ENCODE measurements at regions not wholly inside any gene's neighbourhood (a gene's known extent, or its start where the extent isn't known, plus 50 kb on each side); places are given as distances from the start of the nearest gene placed in this dataset.

DNA sequence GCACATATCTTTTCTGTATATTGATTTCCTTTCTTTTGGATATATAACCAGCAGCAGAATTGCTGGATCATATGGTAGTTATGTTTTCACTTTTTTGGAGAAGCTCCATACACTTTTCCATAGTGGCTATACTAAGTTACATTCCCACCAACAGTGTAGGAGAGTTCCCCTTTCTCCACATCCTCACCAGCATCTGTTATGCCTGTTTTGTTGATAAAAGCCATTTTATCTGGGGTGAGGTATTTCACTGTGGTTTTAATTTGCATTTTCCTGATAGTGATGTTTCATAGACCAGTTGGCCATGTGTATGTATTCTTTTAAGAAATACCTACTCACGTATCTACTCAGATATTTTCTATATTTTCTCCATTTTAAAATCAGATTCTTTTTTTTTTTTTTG lies 419.3 kb upstream of the FAT3 start:
- peaks cover 0 to under 1% of the 10 kb centered on the region in 2 donors for H3K4me1 ChIP-seq (ENCODE audit: control insufficient read depth in 2 of 2, insufficient read depth in 2 of 2, low read length in 1 of 2)
- no peaks in the 10 kb centered on the region for H3K27me3 ChIP-seq (ENCODE audit: control insufficient read depth in 1 of 2, insufficient read depth in 2 of 2, low read length in 2 of 2)
- H3K9me3 ChIP-seq (ENCODE audit: control insufficient read depth in 2 of 2, insufficient read depth in 1 of 2, low read depth in 1 of 2, low read length in 1 of 2): peaks cover 0 to under 1% of the 10 kb centered on the region in 2 donors
- 89 to 91% methylated on average over 1 of the region's 1 CpG for WGBS, 2 donors
- H3K27ac ChIP-seq (ENCODE audit: low read depth in 2 of 2, low read length in 1 of 2): no peak overlapping the region
- no peak overlapping the region for H3K4me3 ChIP-seq (ENCODE audit: low read depth in 1 of 2, low read length in 2 of 2)
- no peaks in the 10 kb centered on the region for H3K36me3 ChIP-seq (ENCODE audit: control insufficient read depth in 2 of 2, insufficient read depth in 2 of 2, low read length in 1 of 2)

GRCh38 chr11:91804042-91804441 lies 420.6 kb upstream of the FAT3 start:
- Histone ChIP-seq H3K36me3 (ENCODE audit: control insufficient read depth in 2 of 2, insufficient read depth in 2 of 2, low read length in 1 of 2) (no peaks in the 10 kb centered on the region), H3K9me3 (ENCODE audit: control insufficient read depth in 2 of 2, insufficient read depth in 1 of 2, low read depth in 1 of 2, low read length in 1 of 2) (peaks cover 0 to 4% of the 10 kb centered on the region in 2 donors), H3K4me3 (ENCODE audit: low read depth in 1 of 2, low read length in 2 of 2) (no peak overlapping the region), H3K27me3 (ENCODE audit: control insufficient read depth in 1 of 2, insufficient read depth in 2 of 2, low read length in 2 of 2) (no peaks in the 10 kb centered on the region), H3K4me1 (ENCODE audit: control insufficient read depth in 2 of 2, insufficient read depth in 2 of 2, low read length in 1 of 2) (peaks cover 0 to 4% of the 10 kb centered on the region in 2 donors), H3K27ac (ENCODE audit: low read depth in 2 of 2, low read length in 1 of 2) (no peak overlapping the region)
- WGBS, 2 donors: 47 to 72% methylated on average over 1 of the region's 1 CpG

- 65 to 73% methylated on average over 6 of the region's 6 CpGs for WGBS, 2 donors
- H3K9me3 ChIP-seq (ENCODE audit: control insufficient read depth in 2 of 2, insufficient read depth in 1 of 2, low read depth in 1 of 2, low read length in 1 of 2): peaks cover 0 to 4% of the 10 kb centered on the region in 2 donors
- H3K4me1 ChIP-seq (ENCODE audit: control insufficient read depth in 2 of 2, insufficient read depth in 2 of 2, low read length in 1 of 2): peaks cover 0 to 4% of the 10 kb centered on the region in 2 donors
- H3K36me3 ChIP-seq (ENCODE audit: control insufficient read depth in 2 of 2, insufficient read depth in 2 of 2, low read length in 1 of 2): no peaks in the 10 kb centered on the region
- no peak overlapping the region for H3K4me3 ChIP-seq (ENCODE audit: low read depth in 1 of 2, low read length in 2 of 2)
- H3K27me3 ChIP-seq (ENCODE audit: control insufficient read depth in 1 of 2, insufficient read depth in 2 of 2, low read length in 2 of 2): no peaks in the 10 kb centered on the region
- H3K27ac ChIP-seq (ENCODE audit: low read depth in 2 of 2, low read length in 1 of 2): no peak overlapping the region
Observed at GRCh38 chr11:91802475-91802874, 422.1 kb upstream of the FAT3 start.

DNA sequence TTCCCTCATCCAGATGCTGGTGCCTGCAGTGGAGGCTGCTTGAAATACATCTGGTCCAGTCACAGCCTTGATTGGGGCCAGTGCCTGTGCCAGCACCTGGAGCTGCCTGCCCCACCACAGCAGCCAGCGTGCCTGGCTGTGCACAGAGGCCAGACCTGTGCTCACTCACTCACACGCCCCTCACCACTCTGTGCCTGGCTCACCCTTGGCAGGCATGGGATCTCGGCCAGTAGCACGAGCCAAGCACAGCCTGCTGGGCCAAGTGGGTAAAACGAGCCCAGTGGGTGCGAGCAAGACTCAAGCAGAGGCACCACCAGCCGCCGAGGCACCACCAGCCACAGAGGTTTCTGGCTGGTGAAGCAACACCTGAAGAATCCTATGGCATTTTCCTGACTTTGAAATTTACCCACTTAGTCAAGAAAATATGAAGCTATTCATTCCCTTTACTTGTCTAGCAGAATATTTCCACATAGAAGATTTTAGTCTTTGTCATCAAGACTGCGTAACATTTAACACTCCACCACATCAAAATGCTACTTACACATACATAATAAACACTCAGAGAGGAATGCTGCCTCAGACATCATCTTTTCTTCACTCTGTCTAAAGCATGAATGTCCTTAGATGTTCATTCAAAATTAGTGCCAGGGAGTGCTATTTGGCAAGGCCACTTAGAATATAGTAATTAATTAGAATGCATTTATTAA lies 424.3 kb upstream of the FAT3 start:
- 69 to 70% methylated on average over 9 of the region's 9 CpGs for WGBS, 2 donors
- H3K9me3 ChIP-seq (ENCODE audit: control insufficient read depth in 2 of 2, insufficient read depth in 1 of 2, low read depth in 1 of 2, low read length in 1 of 2): peaks cover 0 to 4% of the 10 kb centered on the region in 2 donors
- H3K27me3 ChIP-seq (ENCODE audit: control insufficient read depth in 1 of 2, insufficient read depth in 2 of 2, low read length in 2 of 2): no peaks in the 10 kb centered on the region
- peaks cover 0 to 4% of the 10 kb centered on the region in 2 donors for H3K4me1 ChIP-seq (ENCODE audit: control insufficient read depth in 2 of 2, insufficient read depth in 2 of 2, low read length in 1 of 2)
- H3K36me3 ChIP-seq (ENCODE audit: control insufficient read depth in 2 of 2, insufficient read depth in 2 of 2, low read length in 1 of 2): no peaks in the 10 kb centered on the region
- H3K27ac ChIP-seq (ENCODE audit: low read depth in 2 of 2, low read length in 1 of 2): no peak overlapping the region
- no peak overlapping the region for H3K4me3 ChIP-seq (ENCODE audit: low read depth in 1 of 2, low read length in 2 of 2)

GRCh38 chr11:91798240-91798639 lies 426.4 kb upstream of the FAT3 start:
- H3K27me3 ChIP-seq (ENCODE audit: control insufficient read depth in 1 of 2, insufficient read depth in 2 of 2, low read length in 2 of 2): no peaks in the 10 kb centered on the region
- no peaks in the 10 kb centered on the region for H3K36me3 ChIP-seq (ENCODE audit: control insufficient read depth in 2 of 2, insufficient read depth in 2 of 2, low read length in 1 of 2)
- H3K9me3 ChIP-seq (ENCODE audit: control insufficient read depth in 2 of 2, insufficient read depth in 1 of 2, low read depth in 1 of 2, low read length in 1 of 2): peaks cover 0 to 4% of the 10 kb centered on the region in 2 donors
- 85 to 92% methylated on average over 7 of the region's 7 CpGs for WGBS, 2 donors
- no peak overlapping the region for H3K4me3 ChIP-seq (ENCODE audit: low read depth in 1 of 2, low read length in 2 of 2)
- H3K4me1 ChIP-seq (ENCODE audit: control insufficient read depth in 2 of 2, insufficient read depth in 2 of 2, low read length in 1 of 2): peaks cover 0 to 4% of the 10 kb centered on the region in 2 donors
- no peak overlapping the region for H3K27ac ChIP-seq (ENCODE audit: low read depth in 2 of 2, low read length in 1 of 2)

DNA sequence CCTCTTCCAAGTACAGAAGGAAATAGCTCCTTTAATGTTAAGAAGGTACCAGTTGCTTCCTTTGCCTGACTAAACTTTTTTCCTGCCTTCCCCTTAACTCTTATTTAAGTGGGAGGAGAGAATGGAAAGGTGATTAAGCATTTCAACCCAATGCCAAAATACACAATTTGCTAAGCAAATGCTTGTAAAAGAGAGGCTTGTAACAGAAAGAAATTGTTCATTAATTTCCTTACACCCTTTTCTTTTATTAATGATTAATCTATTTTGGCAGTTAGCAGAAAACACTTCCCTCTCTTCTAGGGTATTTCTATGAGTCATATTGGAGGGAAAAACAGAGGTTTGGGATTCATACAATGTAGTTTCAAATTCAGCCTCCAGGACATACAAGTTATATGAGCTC lies 427.6 kb upstream of the FAT3 start:
- Histone ChIP-seq H3K36me3 (ENCODE audit: control insufficient read depth in 2 of 2, insufficient read depth in 2 of 2, low read length in 1 of 2) (no peaks in the 10 kb centered on the region), H3K27ac (ENCODE audit: low read depth in 2 of 2, low read length in 1 of 2) (no peak overlapping the region), H3K9me3 (ENCODE audit: control insufficient read depth in 2 of 2, insufficient read depth in 1 of 2, low read depth in 1 of 2, low read length in 1 of 2) (peaks cover 0 to 6% of the 10 kb centered on the region in 2 donors), H3K27me3 (ENCODE audit: control insufficient read depth in 1 of 2, insufficient read depth in 2 of 2, low read length in 2 of 2) (no peaks in the 10 kb centered on the region), H3K4me3 (ENCODE audit: low read depth in 1 of 2, low read length in 2 of 2) (no peak overlapping the region), H3K4me1 (ENCODE audit: control insufficient read depth in 2 of 2, insufficient read depth in 2 of 2, low read length in 1 of 2) (peaks cover 0 to 4% of the 10 kb centered on the region in 2 donors)

DNA sequence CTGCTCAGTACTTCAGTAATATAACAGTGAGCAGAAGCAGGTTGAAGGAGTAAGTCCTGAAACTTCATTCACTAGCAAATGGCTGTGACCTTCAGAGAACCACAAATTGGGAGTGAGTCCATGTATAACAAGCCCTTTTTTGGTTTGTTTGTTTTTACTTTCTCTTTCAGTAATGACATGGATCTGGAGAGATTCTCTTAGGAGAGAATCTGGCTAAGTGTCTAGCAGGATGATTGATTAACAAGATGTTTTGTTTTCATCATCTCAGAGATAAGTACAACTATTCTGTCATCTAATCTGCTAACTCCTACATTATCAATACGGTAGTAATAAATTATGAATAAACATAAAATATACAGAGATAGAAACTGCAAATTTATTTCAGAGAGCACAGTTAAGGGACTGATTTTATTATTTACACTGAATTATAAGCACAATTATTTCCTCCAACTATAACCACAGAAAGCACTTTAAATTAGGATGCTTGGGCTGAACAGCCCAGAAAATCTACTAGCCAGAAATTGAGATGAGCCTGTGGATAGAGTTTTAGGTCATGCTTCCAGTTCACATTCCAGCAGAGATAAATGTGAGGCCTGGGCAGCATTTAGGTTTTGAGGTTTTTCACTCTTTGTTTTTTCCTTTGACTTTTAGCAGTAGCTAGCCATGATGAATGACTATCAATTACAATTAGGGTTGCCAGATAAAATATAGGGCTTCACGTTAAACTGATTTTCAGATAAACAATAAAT lies 429.3 kb upstream of the FAT3 start:
- H3K36me3 ChIP-seq (ENCODE audit: control insufficient read depth in 2 of 2, insufficient read depth in 2 of 2, low read length in 1 of 2): no peaks in the 10 kb centered on the region
- 48 to 53% methylated on average over 2 of the region's 2 CpGs for WGBS, 2 donors
- peaks cover 0 to 6% of the 10 kb centered on the region in 2 donors for H3K9me3 ChIP-seq (ENCODE audit: control insufficient read depth in 2 of 2, insufficient read depth in 1 of 2, low read depth in 1 of 2, low read length in 1 of 2)
- peaks cover 0 to 4% of the 10 kb centered on the region in 2 donors for H3K4me1 ChIP-seq (ENCODE audit: control insufficient read depth in 2 of 2, insufficient read depth in 2 of 2, low read length in 1 of 2)
- no peaks in the 10 kb centered on the region for H3K27me3 ChIP-seq (ENCODE audit: control insufficient read depth in 1 of 2, insufficient read depth in 2 of 2, low read length in 2 of 2)
- no peak overlapping the region for H3K4me3 ChIP-seq (ENCODE audit: low read depth in 1 of 2, low read length in 2 of 2)
- H3K27ac ChIP-seq (ENCODE audit: low read depth in 2 of 2, low read length in 1 of 2): no peak overlapping the region

DNA sequence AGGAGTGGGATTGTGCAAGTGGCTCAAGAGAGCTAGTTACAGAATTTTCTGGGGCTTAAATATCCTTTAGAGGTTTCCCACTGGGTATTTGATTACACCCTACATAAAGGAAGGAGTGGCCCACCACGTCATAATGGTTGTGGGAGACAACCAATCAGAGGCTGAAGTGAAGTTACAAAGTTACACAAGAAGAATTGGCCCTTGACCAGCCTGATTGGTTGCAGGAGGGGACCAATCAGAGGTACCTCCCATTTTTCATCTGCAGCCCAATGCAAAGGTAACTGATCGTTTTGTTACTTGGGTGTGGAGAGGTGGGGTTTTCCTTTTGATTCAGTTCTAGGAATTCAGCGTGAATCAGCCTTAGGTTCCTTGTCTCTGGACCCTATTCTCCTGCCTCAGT lies 430.5 kb upstream of the FAT3 start:
- WGBS, 2 donors: 60 to 67% methylated on average over 3 of the region's 3 CpGs
- Histone ChIP-seq H3K4me3 (ENCODE audit: low read depth in 1 of 2, low read length in 2 of 2) (no peak overlapping the region), H3K27me3 (ENCODE audit: control insufficient read depth in 1 of 2, insufficient read depth in 2 of 2, low read length in 2 of 2) (no peaks in the 10 kb centered on the region), H3K36me3 (ENCODE audit: control insufficient read depth in 2 of 2, insufficient read depth in 2 of 2, low read length in 1 of 2) (no peaks in the 10 kb centered on the region), H3K27ac (ENCODE audit: low read depth in 2 of 2, low read length in 1 of 2) (no peak overlapping the region), H3K9me3 (ENCODE audit: control insufficient read depth in 2 of 2, insufficient read depth in 1 of 2, low read depth in 1 of 2, low read length in 1 of 2) (peaks cover 0 to 2% of the 10 kb centered on the region in 2 donors), H3K4me1 (ENCODE audit: control insufficient read depth in 2 of 2, insufficient read depth in 2 of 2, low read length in 1 of 2) (no peaks in the 10 kb centered on the region)

- peaks cover 0 to 2% of the 10 kb centered on the region in 2 donors for H3K9me3 ChIP-seq (ENCODE audit: control insufficient read depth in 2 of 2, insufficient read depth in 1 of 2, low read depth in 1 of 2, low read length in 1 of 2)
- no peaks in the 10 kb centered on the region for H3K27me3 ChIP-seq (ENCODE audit: control insufficient read depth in 1 of 2, insufficient read depth in 2 of 2, low read length in 2 of 2)
- H3K36me3 ChIP-seq (ENCODE audit: control insufficient read depth in 2 of 2, insufficient read depth in 2 of 2, low read length in 1 of 2): no peaks in the 10 kb centered on the region
- H3K27ac ChIP-seq (ENCODE audit: low read depth in 2 of 2, low read length in 1 of 2): no peak overlapping the region
- no peak overlapping the region for H3K4me3 ChIP-seq (ENCODE audit: low read depth in 1 of 2, low read length in 2 of 2)
- no peaks in the 10 kb centered on the region for H3K4me1 ChIP-seq (ENCODE audit: control insufficient read depth in 2 of 2, insufficient read depth in 2 of 2, low read length in 1 of 2)
- 69 to 86% methylated on average over 4 of the region's 4 CpGs for WGBS, 2 donors
Observed at GRCh38 chr11:91792779-91793262, 431.8 kb upstream of the FAT3 start.

DNA sequence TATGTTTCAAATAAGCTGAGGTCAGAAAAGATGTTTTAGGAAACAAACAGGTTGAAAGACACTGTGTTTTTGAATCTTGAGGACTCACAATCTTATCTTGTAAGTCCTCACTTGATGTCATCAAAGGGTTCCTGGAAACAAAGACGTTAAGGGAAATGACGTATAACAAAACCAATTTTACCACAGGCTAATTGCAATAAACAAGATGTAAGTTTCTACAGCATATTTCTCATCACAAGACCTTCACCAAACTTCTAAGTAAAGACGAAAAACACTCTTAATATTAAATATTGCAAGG lies 433.5 kb upstream of the FAT3 start:
- no peak overlapping the region for H3K27ac ChIP-seq (ENCODE audit: low read depth in 2 of 2, low read length in 1 of 2)
- no peaks in the 10 kb centered on the region for H3K36me3 ChIP-seq (ENCODE audit: control insufficient read depth in 2 of 2, insufficient read depth in 2 of 2, low read length in 1 of 2)
- no peaks in the 10 kb centered on the region for H3K4me1 ChIP-seq (ENCODE audit: control insufficient read depth in 2 of 2, insufficient read depth in 2 of 2, low read length in 1 of 2)
- H3K9me3 ChIP-seq (ENCODE audit: control insufficient read depth in 2 of 2, insufficient read depth in 1 of 2, low read depth in 1 of 2, low read length in 1 of 2): peaks cover 0 to 2% of the 10 kb centered on the region in 2 donors
- no peaks in the 10 kb centered on the region for H3K27me3 ChIP-seq (ENCODE audit: control insufficient read depth in 1 of 2, insufficient read depth in 2 of 2, low read length in 2 of 2)
- WGBS, 2 donors: 70 to 82% methylated on average over 3 of the region's 3 CpGs
- H3K4me3 ChIP-seq (ENCODE audit: low read depth in 1 of 2, low read length in 2 of 2): no peak overlapping the region

All from esophagus (tissue), 2 donors.